ENCODE measurements at regions not wholly inside any gene's neighbourhood (a gene's known extent, or its start where the extent isn't known, plus 50 kb on each side); places are given as distances from the start of the nearest gene placed in this dataset.

DNA sequence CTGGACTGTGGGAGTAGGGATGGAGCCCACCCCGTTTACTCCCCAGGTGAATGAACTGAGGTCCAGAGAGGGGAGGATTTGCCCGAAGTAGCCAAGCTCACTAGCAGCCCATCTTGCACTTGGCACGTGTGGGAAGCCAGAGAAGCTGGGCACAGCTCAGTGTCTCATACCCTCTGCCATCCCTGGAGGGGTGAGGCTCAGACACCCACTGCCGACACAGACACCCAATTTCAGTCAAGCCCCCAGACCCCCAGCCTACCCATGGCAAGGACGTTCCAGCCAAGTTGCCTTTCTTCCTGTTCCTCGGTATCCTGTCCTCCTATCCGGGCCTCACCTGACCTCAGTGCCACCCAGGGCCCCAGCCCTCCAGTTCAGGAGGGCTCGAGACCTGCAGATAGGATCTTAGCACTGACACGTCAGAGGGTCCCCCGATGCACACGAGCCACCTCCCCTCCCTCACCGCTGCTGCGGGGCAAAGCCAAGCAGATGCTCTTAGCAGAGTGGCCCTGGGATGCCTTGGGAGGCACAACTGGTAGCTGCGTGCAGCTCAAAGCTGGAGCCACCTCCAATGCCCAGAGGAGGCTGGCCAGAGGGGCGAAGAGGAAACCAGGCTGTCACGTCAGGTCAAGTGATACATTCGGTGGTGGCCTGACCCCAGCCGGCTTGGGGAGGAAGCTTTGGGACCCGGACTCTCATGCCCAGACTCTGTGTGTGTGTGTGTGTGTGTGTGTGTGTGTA, 90.4 kb upstream of the TNRC6C start:
- H3K4me3 ChIP-seq (ENCODE audit: low read depth, low read length) = no peak overlapping the region
- CTCF ChIA-PET = interaction anchor here (1.1 kb wide), 1 partner anchor 325 kb away, joined by 3 read pairs; no protein-coding TSS in a partner anchor
- TF ChIP-seq, protein P1, sequence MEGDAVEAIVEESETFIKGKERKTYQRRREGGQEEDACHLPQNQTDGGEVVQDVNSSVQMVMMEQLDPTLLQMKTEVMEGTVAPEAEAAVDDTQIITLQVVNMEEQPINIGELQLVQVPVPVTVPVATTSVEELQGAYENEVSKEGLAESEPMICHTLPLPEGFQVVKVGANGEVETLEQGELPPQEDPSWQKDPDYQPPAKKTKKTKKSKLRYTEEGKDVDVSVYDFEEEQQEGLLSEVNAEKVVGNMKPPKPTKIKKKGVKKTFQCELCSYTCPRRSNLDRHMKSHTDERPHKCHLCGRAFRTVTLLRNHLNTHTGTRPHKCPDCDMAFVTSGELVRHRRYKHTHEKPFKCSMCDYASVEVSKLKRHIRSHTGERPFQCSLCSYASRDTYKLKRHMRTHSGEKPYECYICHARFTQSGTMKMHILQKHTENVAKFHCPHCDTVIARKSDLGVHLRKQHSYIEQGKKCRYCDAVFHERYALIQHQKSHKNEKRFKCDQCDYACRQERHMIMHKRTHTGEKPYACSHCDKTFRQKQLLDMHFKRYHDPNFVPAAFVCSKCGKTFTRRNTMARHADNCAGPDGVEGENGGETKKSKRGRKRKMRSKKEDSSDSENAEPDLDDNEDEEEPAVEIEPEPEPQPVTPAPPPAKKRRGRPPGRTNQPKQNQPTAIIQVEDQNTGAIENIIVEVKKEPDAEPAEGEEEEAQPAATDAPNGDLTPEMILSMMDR (IDR thresholded peaks at IDR 0.05; ENCODE audit: insufficient read depth, low read length, missing control alignments) = no peak
- POLR2A ChIA-PET = no interaction called here
- DNase-seq (ENCODE audit: low read depth, low spot score) = no peak

DNA sequence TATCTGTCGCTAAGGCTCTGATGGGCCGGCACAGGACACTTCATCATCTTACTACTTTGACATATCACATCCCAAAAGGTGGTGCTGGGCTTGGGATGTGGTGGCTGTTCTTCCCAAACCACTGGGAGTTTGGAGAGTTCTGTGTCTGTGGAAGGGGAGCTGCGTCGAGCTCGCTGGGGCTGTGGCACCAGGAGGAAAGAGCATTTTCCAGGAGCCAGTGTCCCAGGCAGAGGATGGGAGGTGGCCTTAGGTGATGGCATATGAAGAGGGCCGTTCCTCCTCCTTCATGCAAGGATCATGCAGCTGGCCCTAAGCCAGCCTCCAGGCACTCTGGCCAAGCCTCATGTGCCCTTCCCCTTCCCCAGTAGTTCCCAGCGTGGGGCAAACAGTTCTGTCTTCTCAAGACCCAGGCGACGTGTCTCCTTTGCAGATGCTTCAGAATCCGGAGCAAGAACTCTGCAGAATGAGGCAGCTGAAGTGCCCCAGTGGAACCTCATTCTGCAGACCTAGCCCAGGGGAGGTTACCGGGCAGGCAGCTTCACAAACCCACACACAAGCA, 89.4 kb upstream of the TNRC6C start:
- TF ChIP-seq, protein P1 (IDR thresholded peaks at IDR 0.05; ENCODE audit: insufficient read depth, low read length, missing control alignments) = no peak
- DNase-seq (ENCODE audit: low read depth, low spot score) = no peak
- ChIA-PET CTCF (interaction anchor here (1.1 kb wide), 1 partner anchor 326 kb away, joined by 3 read pairs; no protein-coding TSS in a partner anchor), POLR2A (interaction anchor here (0.7 kb wide), 1 partner anchor 53 kb away, joined by 3 read pairs; no protein-coding TSS in a partner anchor)
- H3K4me3 ChIP-seq (ENCODE audit: low read depth, low read length) = no peak overlapping the region

DNA sequence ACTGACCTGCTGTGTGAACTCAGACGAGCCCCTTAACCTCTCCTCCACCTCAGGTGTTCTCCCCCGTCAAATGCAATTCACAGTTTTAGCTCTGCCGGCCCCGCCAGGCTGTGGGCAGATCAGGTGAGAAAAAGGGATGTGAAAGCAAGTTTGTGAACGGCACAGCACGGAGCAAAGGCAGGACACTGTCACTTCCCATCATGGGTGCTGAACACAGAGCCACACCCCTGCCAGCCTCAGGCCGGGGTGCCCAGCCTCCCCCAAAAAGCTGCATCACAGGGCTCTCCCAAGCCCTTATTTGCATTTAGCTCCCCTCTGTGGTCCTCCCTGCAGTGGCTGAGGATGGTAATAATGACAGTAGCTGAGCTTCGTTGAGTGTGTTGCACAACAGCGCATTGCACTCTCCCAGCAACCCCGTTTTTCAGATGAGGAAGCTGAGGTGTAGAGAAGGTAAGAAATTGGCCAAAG, 88.8 kb upstream of the TNRC6C start:
- ChIA-PET POLR2A (no interaction called here), CTCF (no interaction called here)
- TF ChIP-seq, protein P1 (IDR thresholded peaks at IDR 0.05; ENCODE audit: insufficient read depth, low read length, missing control alignments) = no peak
- no peak overlapping the region for H3K4me3 ChIP-seq (ENCODE audit: low read depth, low read length)
- no peak for DNase-seq (ENCODE audit: low read depth, low spot score)

DNA sequence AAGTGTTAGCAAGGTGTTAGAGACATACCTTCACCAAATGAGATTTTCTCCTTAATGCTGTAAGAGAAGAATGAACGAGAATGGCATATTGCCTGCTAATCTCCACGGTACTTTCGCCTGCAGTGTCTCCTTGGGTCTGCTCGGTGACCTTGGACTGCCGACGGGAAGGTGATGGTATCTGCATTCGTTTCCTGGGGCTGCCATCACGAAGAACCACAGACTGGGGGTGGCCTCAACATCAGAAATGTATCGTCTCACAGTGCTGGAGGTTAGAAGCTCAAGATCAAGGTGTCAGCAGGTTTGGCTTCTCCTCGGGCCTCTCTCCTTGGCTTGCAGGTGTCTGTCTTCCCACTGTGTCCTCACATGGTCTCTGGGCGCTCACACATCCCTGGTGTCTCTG, 86.3 kb upstream of the TNRC6C start:
- POLR2A ChIA-PET = no interaction called here
- TF ChIP-seq, protein P1 (IDR thresholded peaks at IDR 0.05; ENCODE audit: insufficient read depth, low read length, missing control alignments) = no peak
- H3K4me3 ChIP-seq (ENCODE audit: low read depth, low read length) = no peak overlapping the region
- DNase-seq (ENCODE audit: low read depth, low spot score) = no peak
- CTCF ChIA-PET = no interaction called here

DNA sequence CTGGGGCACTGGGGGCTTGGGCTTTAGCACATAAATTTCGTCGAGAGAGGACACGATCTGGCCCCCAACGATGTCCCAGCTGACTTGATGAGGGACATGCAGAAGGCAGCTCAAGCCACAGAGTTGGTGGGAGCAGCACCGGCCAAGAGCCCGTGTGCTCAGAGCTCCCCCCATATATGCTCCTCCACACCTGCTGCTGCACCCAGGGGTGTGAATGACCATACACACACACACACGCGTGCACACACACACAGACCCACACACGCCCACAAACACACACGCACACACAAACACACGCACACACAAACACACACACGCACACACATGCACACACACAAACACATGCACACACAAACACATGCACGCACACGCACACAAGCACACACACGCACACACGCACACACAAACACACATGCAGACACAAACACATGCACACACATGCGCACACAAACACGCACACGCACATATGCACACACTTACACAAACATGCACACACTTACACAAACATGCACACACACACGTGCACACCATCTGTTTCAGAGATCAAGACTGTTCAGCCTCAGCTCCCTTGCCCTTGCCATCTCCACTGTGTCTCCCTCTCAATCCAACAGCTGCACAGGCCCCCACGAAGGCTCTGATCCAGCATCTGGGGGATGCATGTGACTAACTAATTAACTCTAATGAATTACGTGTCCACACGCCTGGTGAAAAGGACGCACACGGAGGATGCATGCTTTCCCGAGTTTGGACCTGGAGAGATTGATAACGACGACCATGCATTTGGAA, 85.6 kb upstream of the TNRC6C start:
- ChIA-PET POLR2A (no interaction called here), CTCF (no interaction called here)
- DNase-seq (ENCODE audit: low read depth, low spot score) = no peak
- no peak overlapping the region for H3K4me3 ChIP-seq (ENCODE audit: low read depth, low read length)
- TF ChIP-seq, protein P1 (IDR thresholded peaks at IDR 0.05; ENCODE audit: insufficient read depth, low read length, missing control alignments) = no peak

Measured in AG04449 (cell line).